ENCODE measurements at regions not wholly inside any gene's neighbourhood (a gene's known extent, or its start where the extent isn't known, plus 50 kb on each side); places are given as distances from the start of the nearest gene placed in this dataset.

DNA sequence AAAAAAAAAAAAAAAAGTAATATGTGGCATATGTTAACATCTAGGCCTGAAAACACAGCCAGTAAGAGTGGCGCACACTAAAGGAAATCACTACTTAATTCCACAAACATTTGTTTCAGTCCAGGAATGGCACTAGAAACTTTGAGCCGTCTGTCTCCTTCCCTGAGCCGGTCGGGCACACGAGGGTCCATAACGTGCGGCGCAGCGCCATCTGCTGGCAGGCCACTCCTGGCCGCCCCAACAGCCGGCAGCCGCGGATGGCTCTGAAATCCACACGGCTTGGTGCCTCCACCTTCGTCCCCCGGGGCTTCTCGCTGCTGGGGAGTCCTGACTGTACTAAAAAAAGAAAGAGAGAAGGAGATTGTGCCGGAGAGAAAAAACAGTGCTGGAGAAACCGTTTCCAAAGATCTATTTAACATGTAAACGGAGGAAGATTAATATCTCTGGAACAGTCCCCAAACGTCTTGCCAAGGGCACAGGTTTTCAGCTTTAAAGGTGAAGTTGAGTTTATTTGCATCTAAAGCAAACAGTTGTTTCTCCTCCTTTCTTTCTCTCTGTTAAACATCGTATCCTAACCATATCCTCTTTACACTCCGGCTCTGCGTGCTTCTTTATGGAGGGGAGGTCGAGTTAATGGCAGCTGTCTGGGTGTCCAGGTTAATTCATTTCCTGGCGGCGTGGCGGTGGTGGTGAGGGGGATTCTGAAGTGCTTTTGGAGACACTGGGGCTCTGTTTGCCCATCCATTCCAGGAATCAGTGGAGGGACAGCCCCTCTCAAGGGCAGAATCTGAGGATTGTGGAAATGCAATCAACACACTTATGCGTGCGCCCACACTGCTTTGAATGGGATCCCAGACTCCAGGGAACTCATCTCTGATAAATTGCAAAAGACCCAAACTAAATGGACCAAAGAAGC lies 611.3 kb upstream of the SALL1 start:
- peak; percentile 2 for DNase-seq

GRCh38 chr16:51761001-51761400 lies 609.9 kb upstream of the SALL1 start:
- DNase-seq = no peak

DNA sequence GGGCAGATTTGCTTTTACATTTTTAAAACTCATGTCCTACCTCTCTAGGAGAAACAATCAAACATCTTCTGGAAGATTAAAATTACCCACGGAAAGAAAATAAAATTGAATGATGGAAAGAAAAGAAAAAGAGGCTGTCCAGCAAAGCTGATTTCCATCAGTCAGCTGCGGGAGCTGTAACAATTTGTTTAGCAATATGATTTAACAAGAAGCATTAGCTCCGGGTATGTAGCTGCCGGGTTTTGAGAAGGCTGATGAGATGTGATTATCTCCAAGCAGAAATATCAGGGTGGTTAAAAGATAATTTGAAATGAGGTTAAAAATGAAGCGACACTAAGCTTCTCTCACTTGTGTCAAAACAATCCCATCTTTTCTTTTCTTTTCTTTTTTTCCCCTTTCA lies 608.9 kb upstream of the SALL1 start:
- no peak for DNase-seq

GRCh38 chr16:51759329-51759728 lies 608.3 kb upstream of the SALL1 start:
- no peak for DNase-seq

DNA sequence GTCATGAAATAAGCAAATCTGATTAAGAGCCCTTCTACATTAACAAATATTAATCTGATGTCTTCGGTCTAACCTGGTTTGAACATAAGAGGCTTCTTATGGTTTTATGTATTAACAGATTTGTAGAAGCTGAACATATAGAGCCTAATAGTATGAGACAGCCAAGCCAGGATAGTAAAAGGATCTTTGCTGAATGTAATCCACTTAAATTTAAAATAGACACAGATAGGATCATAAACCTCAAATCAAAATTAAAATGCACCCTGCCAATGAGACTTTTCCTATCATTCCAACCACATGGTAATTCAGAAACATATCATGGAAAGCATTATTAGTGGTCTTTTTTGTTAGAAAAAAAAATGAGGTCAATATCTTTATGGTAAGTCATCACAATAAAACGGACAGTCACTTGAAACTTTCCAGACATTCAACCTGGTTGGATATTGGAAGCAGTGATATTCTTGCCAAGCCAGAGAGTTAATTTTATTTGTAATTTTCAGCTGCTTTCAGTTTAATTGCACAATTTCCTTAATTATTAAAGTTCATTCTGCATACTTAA lies 606.9 kb upstream of the SALL1 start:
- no peak for DNase-seq

- DNase-seq = no peak
Measured at GRCh38 chr16:51757505-51757904, 606.4 kb upstream of the SALL1 start.

- DNase-seq = no peak
Measured at GRCh38 chr16:51757124-51757470, 606.0 kb upstream of the SALL1 start.

- no peak for DNase-seq
Measured at GRCh38 chr16:51756447-51757123, 605.5 kb upstream of the SALL1 start.

DNA sequence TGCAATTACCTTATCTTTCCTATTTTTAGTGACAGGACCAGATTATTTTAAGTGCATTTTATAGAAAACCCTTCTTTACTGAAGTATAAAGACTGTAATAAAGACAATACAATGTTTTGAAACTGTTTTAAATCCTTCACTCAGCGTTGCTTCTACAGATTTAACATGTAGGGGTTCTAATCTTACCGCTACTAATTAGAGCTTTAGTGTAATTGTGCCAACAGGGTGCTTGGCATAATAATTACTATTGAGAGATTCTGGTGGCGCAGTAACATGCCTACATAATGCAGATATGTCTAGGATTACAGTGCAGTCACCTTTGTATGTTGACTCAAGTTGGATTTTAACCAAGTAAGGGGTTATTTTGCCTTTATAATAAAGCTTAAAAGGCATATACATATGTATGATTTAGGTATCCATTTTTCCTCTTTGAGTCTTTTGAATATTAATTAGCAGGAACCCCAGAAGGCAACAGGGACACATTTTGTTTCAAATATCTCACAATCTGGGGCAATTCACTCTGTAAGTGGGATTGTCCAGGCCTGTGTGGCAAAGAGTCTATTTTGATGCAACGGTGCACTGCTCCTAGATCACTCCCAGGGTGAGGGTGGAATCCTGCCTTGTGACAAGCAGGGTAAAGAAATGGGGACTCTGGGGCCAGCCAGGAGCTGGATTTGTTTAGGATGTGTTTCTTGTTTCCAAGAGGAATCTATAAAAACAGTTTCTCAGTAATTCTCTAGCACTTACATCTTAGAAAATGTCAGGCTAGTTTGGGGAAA lies 604.7 kb upstream of the SALL1 start:
- DNase-seq = no peak

- DNase-seq = no peak
Measured at GRCh38 chr16:51755039-51755501, 604.0 kb upstream of the SALL1 start.

- no peak for DNase-seq
Measured at GRCh38 chr16:51753467-51754127, 602.5 kb upstream of the SALL1 start.

DNA sequence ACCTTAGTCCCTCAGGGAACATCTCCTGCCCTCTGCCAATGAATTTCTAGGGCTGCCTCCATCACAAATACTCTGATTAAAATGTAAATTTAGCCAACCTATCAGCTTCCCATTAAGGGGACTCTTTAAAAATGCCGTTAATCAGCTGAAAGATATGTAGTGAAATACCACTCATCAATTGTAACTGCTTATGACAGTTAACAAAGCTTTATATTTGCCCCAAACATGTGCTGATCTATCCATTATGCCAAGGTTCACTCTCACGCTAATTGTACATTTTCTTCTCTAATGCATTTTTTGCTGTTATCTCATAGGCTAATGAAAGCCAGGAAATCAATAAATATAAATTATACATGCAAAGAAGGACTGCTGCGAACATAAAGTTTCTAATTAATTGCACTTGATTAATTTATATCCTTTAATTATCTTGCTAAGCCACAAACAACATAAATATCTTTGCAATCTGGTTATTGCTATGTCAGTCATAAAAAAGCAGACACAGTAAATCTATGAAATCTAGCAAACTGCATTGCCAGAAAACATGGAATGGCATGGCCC lies 601.4 kb upstream of the SALL1 start:
- DNase-seq = no peak

DNA sequence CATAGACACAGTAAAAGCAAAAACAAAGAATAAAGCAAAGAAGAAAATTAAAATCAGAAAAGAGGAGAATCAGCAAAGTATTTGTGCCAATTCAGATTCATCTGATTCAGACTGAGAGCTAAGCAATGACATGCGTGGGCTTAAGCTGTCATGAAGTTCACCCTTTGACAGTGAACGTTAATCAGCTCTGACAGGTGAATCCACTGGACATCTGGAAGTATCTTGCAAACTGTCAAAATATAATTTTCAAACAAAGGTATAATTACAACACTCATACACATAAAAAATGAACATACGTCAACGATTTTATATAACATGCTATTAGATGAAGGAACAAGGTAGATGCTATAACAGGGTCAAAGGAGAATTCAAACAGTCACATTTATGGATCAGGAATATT lies 596.3 kb upstream of the SALL1 start:
- no peak for DNase-seq

- DNase-seq = no peak
Measured at GRCh38 chr16:51734220-51734619, 583.1 kb upstream of the SALL1 start.

GRCh38 chr16:51733181-51733580 lies 582.1 kb upstream of the SALL1 start:
- DNase-seq = no peak

GRCh38 chr16:51731160-51731559 lies 580.1 kb upstream of the SALL1 start:
- no peak for DNase-seq

- DNase-seq = no peak
Measured at GRCh38 chr16:51723036-51723724, 572.1 kb upstream of the SALL1 start.

DNA sequence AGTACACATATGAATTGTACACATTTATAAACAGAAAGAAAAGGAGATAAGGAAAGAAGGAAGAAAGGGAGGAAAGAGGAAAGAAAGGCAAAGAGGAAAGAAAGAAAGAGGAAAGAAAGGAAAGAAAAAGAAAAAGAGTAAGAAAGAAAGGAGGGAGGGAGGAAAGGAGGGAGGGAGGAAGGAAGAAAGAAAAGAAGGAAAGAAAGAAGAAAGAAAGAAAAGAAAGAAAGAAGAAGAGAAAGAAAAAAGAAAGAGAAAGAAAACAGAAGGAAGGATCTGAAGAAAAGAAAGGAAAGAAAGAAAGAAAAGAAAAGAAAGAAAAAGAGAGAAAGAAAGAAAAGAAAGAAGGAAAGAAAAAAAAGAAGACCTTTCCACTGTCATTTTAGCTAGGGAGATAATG lies 571.4 kb upstream of the SALL1 start:
- no peak for DNase-seq

DNA sequence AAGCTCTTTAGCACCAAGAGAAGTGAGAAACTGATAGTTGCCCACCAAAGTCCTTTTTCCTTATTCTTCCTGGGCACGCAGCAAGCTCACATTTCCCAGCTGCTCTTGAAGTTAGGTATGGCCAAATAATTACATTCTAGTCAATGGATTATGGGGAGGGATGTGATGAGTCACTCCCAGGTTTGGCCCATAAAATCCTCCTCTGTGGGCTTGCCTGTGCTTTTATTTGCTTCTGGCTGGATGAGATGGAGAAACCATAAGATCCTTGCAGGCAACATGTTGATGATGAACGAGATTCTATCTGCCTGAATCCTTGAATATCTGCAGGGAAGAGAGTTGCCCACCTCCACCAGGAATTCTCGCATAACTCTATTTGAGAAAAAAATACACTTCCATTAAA lies 568.3 kb upstream of the SALL1 start:
- no peak for DNase-seq

- DNase-seq = no peak
Measured at GRCh38 chr16:51716195-51716594, 565.1 kb upstream of the SALL1 start.

DNA sequence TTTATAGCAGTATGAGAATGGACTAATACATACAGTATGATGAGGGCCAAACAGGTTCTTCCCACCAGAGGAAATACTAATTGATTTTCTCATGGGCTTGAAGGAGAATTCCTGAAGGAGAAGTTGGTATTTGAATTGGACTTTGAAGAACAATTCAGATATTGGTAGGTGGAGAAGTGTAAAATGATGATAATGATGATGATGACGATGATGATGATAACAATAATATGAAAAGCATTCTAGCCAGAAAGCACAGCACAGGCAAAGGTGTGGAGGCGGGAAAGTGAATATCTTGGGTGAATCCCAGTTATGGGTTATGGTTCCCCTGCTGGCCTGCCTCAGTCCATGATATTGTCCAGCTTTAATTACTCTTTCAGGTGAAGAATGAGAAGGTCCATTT lies 562.4 kb upstream of the SALL1 start:
- no peak for DNase-seq

Measured in CD4-positive, alpha-beta T cell treated with Interleukin-10 for 1 hour (primary cell).